Kidney tubule cell (primary cell): ENCODE measurements at regions not wholly inside any gene's neighbourhood (a gene's known extent, or its start where the extent isn't known, plus 50 kb on each side); places are given as distances from the start of the nearest gene placed in this dataset.
"Not testable (repeated sequence)": the region's sequence is repeated elsewhere in the genome, so short reads cannot be mapped to it uniquely, and the experiment has no call there.

Experiments
- DNase-seq: peaks from one replicate; pipeline ENCODE4 v3.0.0-alpha.2; 2018; ENCODE audit warnings: low spot score

DNA sequence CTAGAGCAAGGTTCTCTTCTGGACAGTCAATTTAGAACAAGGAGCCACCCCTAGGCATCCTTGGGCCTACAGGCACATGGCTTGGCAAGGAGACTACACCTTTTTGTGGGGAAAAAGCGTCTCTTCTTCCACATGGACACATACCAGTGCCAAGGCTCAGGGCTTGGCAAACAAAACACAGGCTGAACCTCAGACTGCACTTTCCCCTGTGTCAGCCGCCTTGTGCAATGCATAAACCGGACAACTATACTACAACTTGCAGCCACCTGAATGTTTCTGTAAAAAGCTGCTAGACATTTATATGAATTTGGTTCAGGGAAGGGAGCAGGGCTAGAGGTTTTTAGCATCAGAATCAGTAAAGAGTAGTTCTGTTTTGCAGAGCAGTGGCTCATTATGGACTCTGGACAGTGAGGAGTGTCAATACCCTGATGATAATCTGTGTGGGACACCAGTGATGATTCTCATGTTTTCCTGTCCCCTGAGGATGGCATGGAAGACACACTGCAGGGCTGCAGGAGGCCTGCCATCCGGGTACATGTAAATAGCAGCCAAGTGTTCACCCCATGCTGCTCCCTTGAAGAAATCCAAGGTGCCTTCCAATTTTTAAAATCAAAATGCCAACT is 118.9 kb downstream of the GATA3 start:
- DNase-seq = no peak

GRCh38 chr10:8173866-8174243 is 119.4 kb downstream of the GATA3 start:
- no peak for DNase-seq

- DNase-seq = no peak
Measured at GRCh38 chr10:8174762-8175161, 120.3 kb downstream of the GATA3 start.

GRCh38 chr10:8177526-8177925 is 123.0 kb downstream of the GATA3 start:
- not testable (repeated sequence) for DNase-seq

DNA sequence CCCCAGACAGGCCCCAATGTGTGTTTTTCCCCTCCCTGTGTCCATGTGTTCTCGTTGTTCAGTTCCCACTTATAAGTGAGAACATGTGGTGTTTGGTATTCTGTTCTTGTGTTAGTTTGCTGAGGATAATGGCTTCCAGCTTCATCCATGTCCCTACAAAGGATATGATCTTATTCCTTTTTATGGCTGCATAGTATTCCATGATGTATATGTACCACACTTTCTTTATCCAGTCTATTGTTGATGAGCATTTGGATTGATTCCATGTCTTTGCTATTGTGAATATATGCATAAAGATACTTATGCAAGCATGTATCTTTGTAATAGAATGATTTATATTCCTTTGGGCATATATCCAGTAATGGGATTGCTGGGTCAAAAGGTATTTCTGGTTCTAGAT is 125.3 kb downstream of the GATA3 start:
- not testable (repeated sequence) for DNase-seq

GRCh38 chr10:8180360-8181109 is 126.0 kb downstream of the GATA3 start:
- DNase-seq = no peak

- DNase-seq = no peak
Measured at GRCh38 chr10:8181496-8182157, 127.1 kb downstream of the GATA3 start.

DNA sequence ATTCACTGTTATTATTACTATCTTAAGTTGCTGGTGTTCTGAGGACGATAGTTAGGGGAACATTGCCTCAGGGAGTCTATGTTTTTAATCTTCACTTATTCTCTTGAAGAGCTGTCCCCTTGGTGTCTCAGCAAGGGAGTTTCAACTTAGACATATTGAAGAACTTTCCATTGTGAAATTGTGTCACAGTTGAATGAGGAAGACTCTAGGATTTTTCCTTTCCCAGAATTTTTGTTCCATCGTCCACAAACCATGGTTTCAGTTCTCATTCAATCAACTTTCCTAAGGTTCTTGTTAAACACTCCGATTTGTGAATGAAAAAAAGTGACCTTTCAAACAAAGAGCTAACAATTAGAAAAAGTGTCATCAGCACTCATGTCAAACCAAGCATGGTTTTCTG is 128.3 kb downstream of the GATA3 start:
- DNase-seq = no peak

DNA sequence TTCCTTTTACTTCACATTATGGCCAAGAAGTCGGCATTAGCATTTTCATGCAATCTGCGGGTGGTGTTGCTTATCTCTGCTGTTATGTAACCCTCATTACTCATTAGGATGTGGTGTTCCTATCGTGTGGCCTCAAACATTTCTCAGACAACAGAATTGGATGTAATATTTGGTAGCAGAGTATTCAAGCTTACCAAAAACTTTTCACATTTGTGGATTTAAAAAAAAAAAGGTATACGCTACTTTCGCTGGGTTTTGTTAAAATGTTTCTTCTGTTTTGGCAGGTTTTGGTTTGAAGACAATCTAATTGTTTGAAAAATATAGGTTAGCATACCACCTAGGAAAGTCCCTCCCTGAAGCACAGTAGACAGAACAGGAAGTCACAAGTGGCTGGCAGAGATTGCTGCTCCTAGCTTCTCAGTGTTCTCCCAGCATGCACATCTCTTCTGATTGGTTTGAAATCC is 128.8 kb downstream of the GATA3 start:
- no peak for DNase-seq

- no peak for DNase-seq
Measured at GRCh38 chr10:8187171-8187666, 132.7 kb downstream of the GATA3 start.

GRCh38 chr10:8189458-8189857 is 135.0 kb downstream of the GATA3 start:
- no peak for DNase-seq

DNA sequence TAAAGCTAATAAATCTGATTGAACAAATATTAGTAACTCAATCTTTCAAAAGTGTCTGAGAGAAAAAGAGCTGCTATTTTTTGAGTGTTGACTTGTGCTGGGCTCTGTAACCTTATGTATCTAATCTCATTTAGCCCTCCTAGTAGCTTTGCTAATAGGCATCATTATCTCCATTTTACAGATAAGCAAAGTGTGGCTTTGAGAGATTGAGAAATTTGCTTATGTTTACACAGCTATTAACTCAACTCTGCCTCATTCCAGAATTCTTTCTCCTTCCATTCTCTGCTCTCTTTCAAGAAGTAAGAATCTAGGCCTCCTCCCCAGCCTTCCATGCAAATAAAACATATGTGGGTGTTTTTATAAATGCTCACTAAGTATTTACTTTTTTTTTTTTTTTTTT is 137.8 kb downstream of the GATA3 start:
- no peak for DNase-seq

DNA sequence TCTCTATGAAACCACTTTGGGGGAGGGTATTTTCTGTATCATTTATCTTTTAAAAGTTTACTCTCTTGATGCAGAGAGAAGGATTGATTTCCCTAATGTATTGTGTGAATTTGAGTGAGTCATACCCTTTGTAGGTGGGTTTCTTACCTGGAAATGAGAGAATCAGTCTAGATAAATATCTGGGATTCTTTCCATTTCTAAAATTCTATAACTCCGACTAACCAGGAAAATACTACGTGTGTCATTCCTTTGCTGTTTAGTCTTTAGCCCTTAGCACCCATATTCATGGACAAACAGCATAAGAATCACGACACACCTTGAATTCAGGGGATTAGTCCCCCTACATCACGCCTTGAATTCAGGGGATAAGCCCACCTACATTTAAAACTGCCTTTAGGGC is 139.1 kb downstream of the GATA3 start:
- peak; percentile 53 for DNase-seq

DNA sequence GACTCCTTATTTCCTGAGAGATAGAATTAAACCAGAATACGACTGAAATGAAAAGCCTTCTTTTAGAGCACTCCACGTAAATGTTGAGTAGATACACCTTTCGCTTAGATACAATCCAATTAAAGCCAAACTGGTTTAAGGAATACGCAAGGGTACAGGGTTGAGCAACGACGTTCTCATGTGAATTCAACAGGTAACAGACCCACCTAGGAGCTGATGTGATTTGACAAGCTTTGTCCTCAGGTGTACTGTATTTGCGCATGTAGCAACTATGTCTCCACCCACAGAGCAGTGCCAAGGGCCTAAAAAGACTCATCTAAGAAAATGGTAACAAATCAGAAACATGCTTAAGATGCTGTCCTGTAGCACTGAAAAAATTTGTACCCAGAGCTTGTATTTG is 139.6 kb downstream of the GATA3 start:
- no peak for DNase-seq

- DNase-seq = no peak
Measured at GRCh38 chr10:8206882-8207281, 152.4 kb downstream of the GATA3 start.

DNA sequence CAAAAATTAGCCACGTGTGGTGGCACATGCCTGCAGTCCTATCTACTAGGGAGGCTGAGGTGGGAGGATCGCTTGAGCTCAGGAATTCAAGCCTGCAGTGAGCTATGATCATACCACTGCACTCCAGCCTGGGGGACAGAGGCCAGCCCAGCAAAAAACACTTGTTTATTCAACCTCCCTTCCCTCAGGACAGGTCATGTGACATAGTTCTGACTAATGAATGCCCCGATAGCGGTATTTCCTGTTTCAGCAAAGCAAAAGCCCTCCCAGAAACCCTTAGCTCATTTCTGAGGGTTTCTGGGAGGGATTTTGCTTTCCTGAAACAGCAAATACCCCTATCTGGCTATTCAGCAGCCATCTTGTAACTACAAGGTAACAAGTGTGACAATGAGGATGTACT is 157.1 kb downstream of the GATA3 start:
- peak; percentile 4 for DNase-seq

DNA sequence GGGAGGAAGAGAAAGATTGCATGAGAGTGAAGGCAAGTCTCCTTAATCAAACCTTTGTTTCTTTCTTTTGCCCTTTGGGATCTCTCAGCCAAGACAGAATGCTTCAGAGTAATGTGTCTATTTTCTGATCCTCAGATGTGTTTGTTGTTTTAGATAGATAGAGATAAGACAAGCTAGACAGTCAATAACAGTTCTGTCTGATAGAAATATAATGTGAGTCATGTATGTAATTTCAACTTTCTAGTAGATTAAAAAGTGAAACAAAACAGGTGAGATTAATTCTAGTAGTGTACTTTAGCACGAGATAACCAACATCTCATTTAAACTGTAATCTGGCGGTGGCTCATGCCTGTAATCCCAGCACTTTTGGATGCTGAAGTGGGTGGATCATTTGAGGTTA is 159.2 kb downstream of the GATA3 start:
- DNase-seq = no peak

DNA sequence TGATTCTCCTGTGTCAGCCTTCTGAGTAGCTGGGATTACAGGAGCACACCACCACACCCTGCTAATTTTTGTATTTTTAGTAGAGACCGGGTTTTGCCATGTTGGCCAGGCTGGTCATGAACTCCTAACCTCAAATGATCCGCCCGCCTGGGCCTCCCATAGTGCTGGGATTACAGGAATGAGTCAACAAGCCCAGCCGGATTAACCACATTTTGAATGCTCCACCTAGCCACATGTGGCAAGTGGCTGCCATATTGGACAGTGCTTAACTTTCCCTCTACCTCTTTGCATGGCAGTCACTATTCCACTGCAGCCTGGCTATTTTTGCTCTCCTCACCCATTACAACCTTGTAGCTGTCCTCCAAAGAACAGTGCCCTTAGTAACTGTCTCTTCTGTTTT is 160.1 kb downstream of the GATA3 start:
- no peak for DNase-seq

DNA sequence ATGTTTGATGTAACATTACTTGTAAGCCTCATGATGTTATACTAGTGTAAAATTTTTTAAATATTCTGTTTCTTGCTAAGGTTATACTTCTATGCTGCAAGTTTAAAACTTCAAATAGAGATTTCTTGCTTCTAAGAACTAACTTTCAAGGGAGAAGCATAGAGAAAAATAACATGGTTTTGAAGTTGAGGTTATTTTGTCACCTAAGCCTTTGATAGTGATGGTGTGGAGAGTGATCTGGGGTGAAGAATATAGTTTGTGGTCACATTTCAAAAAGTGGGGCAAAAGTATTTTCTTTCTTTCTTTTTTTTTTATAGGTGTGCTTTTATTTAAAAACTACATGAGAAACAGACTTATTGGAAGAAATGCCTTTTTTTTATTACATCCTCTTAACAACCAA is 162.4 kb downstream of the GATA3 start:
- DNase-seq = no peak

GRCh38 chr10:8221451-8221850 is 167.0 kb downstream of the GATA3 start:
- no peak for DNase-seq

DNA sequence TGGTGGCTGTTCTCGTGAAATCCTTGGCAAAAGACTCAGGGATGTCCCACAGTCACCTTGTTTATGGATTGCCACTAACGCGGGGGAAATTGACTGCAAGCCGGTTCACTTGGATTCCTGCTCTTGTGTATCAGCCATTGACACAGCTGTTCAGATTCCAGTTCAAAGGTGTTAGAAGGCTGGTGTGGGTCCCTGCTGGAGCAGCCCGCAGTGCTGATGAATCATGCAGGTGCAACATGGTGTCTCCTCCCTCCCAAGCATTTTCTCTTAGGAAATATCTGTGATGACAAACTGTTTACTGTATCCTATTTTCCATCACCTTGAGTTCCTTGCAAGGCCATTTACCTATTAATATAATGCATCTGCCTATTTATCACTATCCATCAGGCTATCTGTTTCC is 170.1 kb downstream of the GATA3 start:
- no peak for DNase-seq

GRCh38 chr10:8225187-8225586 is 170.7 kb downstream of the GATA3 start:
- DNase-seq = no peak

DNA sequence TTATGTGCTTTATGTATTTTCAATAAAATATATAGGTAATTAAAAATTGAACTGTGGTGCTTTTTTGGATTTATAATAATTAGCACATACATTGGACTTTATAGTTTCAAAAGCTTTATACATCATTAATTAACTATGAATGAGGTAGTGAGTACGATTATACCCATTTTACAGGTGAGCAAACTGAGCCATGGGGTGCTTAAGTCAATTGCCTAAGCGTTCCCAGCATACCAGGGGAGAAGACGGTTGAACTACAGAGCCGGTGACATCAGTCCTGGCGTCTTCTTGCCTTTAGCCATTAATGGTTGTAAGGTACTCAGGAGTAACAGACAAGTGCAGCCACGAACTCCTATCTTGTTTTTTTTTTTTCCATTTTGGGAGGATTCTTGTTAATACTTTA is 172.8 kb downstream of the GATA3 start:
- DNase-seq = no peak
